Tibial nerve (tissue), 4 donors: ENCODE measurements at regions not wholly inside any gene's neighbourhood (a gene's known extent, or its start where the extent isn't known, plus 50 kb on each side); places are given as distances from the start of the nearest gene placed in this dataset.

Experiments
- DNase-seq, 2 donors: peaks; one replicate each; pipeline ENCODE4 v3.0.0-alpha.2; 2019; ENCODE audit warnings: low spot score in 2 of 2
- H3K27ac ChIP-seq, 4 donors: fragments of 200-600 bp; sonication (generic) in 3 of 4; one replicate each; pipeline ENCODE4 v1.5.1; 2017 to 2019; ENCODE audit warnings: mild to moderate bottlenecking in 1 of 4
- H3K27me3 ChIP-seq, 2 donors: fragments of 200-600 bp; sonication (generic) in 1 of 2; one replicate each; pipeline versions ENCODE4 v1.5.1 to v1.6.0; 2017 to 2019
- H3K36me3 ChIP-seq, 3 donors: fragments of 200-600 bp; sonication (generic); one replicate each; pipeline ENCODE4 v1.5.1; 2018 to 2019
- H3K4me1 ChIP-seq, 4 donors: fragments of 200-600 bp; sonication (generic) in 3 of 4; one replicate each; pipeline ENCODE4 v1.5.1; 2017 to 2019
- H3K4me3 ChIP-seq, 4 donors: fragments of 200-600 bp; sonication (generic) in 3 of 4; one replicate each; pipeline ENCODE4 v1.5.1; 2017 to 2019; ENCODE audit warnings: mild to moderate bottlenecking in 1 of 4, moderate library complexity in 1 of 4
- H3K9me3 ChIP-seq, 4 donors: fragments of 200-600 bp; sonication (generic) in 3 of 4; one replicate each; pipeline ENCODE4 v1.5.1; 2017 to 2019
- CTCF ChIP-seq, 5 experiments: fragments of 200-600 bp in 3 of 5; fragments of 450-650 bp in 2 of 5; sonication (generic) in 3 of 5; IDR thresholded peaks; one replicate each; pipeline ENCODE4 v1.5.1; 2016 to 2019; ENCODE audit warnings: antibody characterized with exemption in 5 of 5, mild to moderate bottlenecking in 3 of 5, moderate library complexity in 2 of 5
- EP300 ChIP-seq, 2 donors: sonication (generic); formaldehyde crosslinking; IDR thresholded peaks; one replicate each; pipeline ENCODE4 v1.6.1; 2017; ENCODE audit warnings: antibody characterized with exemption in 2 of 2, mild to moderate bottlenecking in 1 of 2
- POLR2A ChIP-seq, 2 donors: fragments of 450-650 bp; IDR thresholded peaks; one replicate each; pipeline ENCODE4 v1.6.1; 2017; ENCODE audit warnings: antibody characterized with exemption in 2 of 2, mild to moderate bottlenecking in 2 of 2, moderate library complexity in 2 of 2
- WGBS, 2 donors: methylation state at CpG; one replicate each; pipeline ENCODE4 v1.1.5; 2018; 5-methylcytosine and 5-hydroxymethylcytosine counted together

- DNase-seq: no peak
- Histone ChIP-seq H3K9me3 (no peaks in the 10 kb centered on the region), H3K4me1 (no peaks in the 10 kb centered on the region), H3K4me3 (no peak overlapping the region), H3K36me3 (no peaks in the 10 kb centered on the region), H3K27me3 (no peaks in the 10 kb centered on the region), H3K27ac (no peak overlapping the region)
- TF ChIP-seq POLR2A (IDR thresholded peaks at IDR 0.05): no peak
- no peak for TF ChIP-seq EP300 (IDR thresholded peaks at IDR 0.05)
- no peak for TF ChIP-seq CTCF (IDR thresholded peaks at IDR 0.05)
- 74 to 85% methylated on average over 2 of the region's 2 CpGs for WGBS, 2 donors
Measured at GRCh38 chr9:87300915-87301314, 196.8 kb upstream of the DAPK1 start.

- no peak overlapping the region for H3K27ac ChIP-seq
- no peaks in the 10 kb centered on the region for H3K9me3 ChIP-seq
- no peak overlapping the region for H3K4me3 ChIP-seq
- no peak for TF ChIP-seq EP300 (IDR thresholded peaks at IDR 0.05)
- no peak for TF ChIP-seq POLR2A (IDR thresholded peaks at IDR 0.05)
- no peak for TF ChIP-seq CTCF (IDR thresholded peaks at IDR 0.05)
- no peak for DNase-seq
- no peaks in the 10 kb centered on the region for H3K36me3 ChIP-seq
- H3K4me1 ChIP-seq: no peaks in the 10 kb centered on the region
- no peaks in the 10 kb centered on the region for H3K27me3 ChIP-seq
Measured at GRCh38 chr9:87301371-87301770, 196.3 kb upstream of the DAPK1 start.

- Histone ChIP-seq H3K4me1 (no peaks in the 10 kb centered on the region), H3K27ac (no peak overlapping the region), H3K9me3 (no peaks in the 10 kb centered on the region), H3K36me3 (no peaks in the 10 kb centered on the region), H3K4me3 (no peak overlapping the region), H3K27me3 (no peaks in the 10 kb centered on the region)
- WGBS, 2 donors: 71 to 73% methylated on average over 7 of the region's 7 CpGs
- no peak for DNase-seq
- TF ChIP-seq CTCF (IDR thresholded peaks at IDR 0.05) (no peak), POLR2A (IDR thresholded peaks at IDR 0.05) (no peak)
Measured at GRCh38 chr9:87305151-87305550, 192.5 kb upstream of the DAPK1 start.

GRCh38 chr9:87306006-87306405 lies 191.7 kb upstream of the DAPK1 start:
- no peaks in the 10 kb centered on the region for H3K36me3 ChIP-seq
- H3K4me3 ChIP-seq: no peak overlapping the region
- 74 to 78% methylated on average over 3 of the region's 3 CpGs for WGBS, 2 donors
- H3K27me3 ChIP-seq: no peaks in the 10 kb centered on the region
- no peak overlapping the region for H3K27ac ChIP-seq
- H3K4me1 ChIP-seq: no peaks in the 10 kb centered on the region
- no peak for DNase-seq
- TF ChIP-seq CTCF (IDR thresholded peaks at IDR 0.05) (no peak), POLR2A (IDR thresholded peaks at IDR 0.05) (no peak), EP300 (IDR thresholded peaks at IDR 0.05) (no peak)
- H3K9me3 ChIP-seq: no peaks in the 10 kb centered on the region

- H3K36me3 ChIP-seq: no peaks in the 10 kb centered on the region
- WGBS, 2 donors: 61 to 62% methylated on average over 5 of the region's 5 CpGs
Measured at GRCh38 chr9:87307848-87308247, 189.8 kb upstream of the DAPK1 start.

More at GRCh38 chr9:87307848-87308247, 189.8 kb upstream of the DAPK1 start:
- no peak for DNase-seq
- Histone ChIP-seq H3K27me3 (no peaks in the 10 kb centered on the region), H3K4me1 (no peaks in the 10 kb centered on the region), H3K4me3 (no peak overlapping the region), H3K27ac (no peak overlapping the region), H3K9me3 (no peaks in the 10 kb centered on the region)
- TF ChIP-seq POLR2A (IDR thresholded peaks at IDR 0.05) (no peak), EP300 (IDR thresholded peaks at IDR 0.05) (no peak), CTCF (IDR thresholded peaks at IDR 0.05) (no peak)
